OCI-LY1 (cell line): ENCODE measurements at regions not wholly inside any gene's neighbourhood (a gene's known extent, or its start where the extent isn't known, plus 50 kb on each side); places are given as distances from the start of the nearest gene placed in this dataset.

Source experiments
- H2AFZ ChIP-seq: fragments of 200-600 bp; sonication (generic), shearing (Covaris generic); 2 replicates; pipeline ENCODE4 v1.6.0; 2014; ENCODE audit warnings: antibody characterized with exemption, mild to moderate bottlenecking, low read length
- H3F3A ChIP-seq: fragments of 200-600 bp; sonication (generic), shearing (Covaris generic); 2 replicates; pipeline ENCODE4 v1.6.0; 2014; ENCODE audit warnings: mild to moderate bottlenecking, antibody characterized with exemption, low read length, moderate library complexity; ENCODE audit not compliant: insufficient read depth
- H3K27ac ChIP-seq: fragments of 200-600 bp; sonication (generic); 2 replicates; pipeline ENCODE4 v1.5.1; 2014; ENCODE audit warnings: low read length, mixed run types, mild to moderate bottlenecking, low read depth; ENCODE audit not compliant: poor library complexity, severe bottlenecking
- H3K27me3 ChIP-seq: fragments of 200-600 bp; sonication (generic); 2 replicates; pipeline ENCODE4 v1.6.0; 2014; ENCODE audit warnings: antibody characterized with exemption, mild to moderate bottlenecking, low read length, moderate library complexity; ENCODE audit not compliant: insufficient read depth
- H3K36me3 ChIP-seq: fragments of 200-600 bp; sonication (generic); 2 replicates; pipeline ENCODE4 v1.6.1; 2014; ENCODE audit warnings: mild to moderate bottlenecking, antibody characterized with exemption, low read length, moderate library complexity, mixed read lengths; ENCODE audit not compliant: insufficient read depth
- H3K4me1 ChIP-seq: fragments of 200-600 bp; sonication (generic); 2 replicates; pipeline ENCODE4 v1.5.1; 2014; ENCODE audit warnings: mild to moderate bottlenecking, low read length, moderate library complexity; ENCODE audit not compliant: insufficient read depth, severe bottlenecking
- H3K4me2 ChIP-seq: fragments of 200-600 bp; sonication (generic), shearing (Covaris generic); 2 replicates; pipeline ENCODE4 v1.6.1; 2014; ENCODE audit warnings: low read length
- H3K4me3 ChIP-seq: fragments of 200-600 bp; sonication (generic); 2 replicates; pipeline ENCODE4 v1.5.1; 2014; ENCODE audit warnings: low read length, low read depth, mild to moderate bottlenecking, mixed read lengths; ENCODE audit not compliant: poor library complexity, severe bottlenecking
- H3K79me2 ChIP-seq: fragments of 200-600 bp; shearing (Covaris generic); 2 replicates; pipeline ENCODE4 v1.6.1; 2016; ENCODE audit warnings: mixed run types, low read length, mixed read lengths; ENCODE audit not compliant: insufficient read depth
- H3K9ac ChIP-seq: fragments of 200-600 bp; sonication (generic), shearing (Covaris generic); 2 replicates; pipeline ENCODE4 v1.6.1; 2014; ENCODE audit warnings: mild to moderate bottlenecking, low read length, mixed read lengths
- H3K9me2 ChIP-seq: fragments of 200-600 bp; sonication (generic), shearing (Covaris generic); 2 replicates; pipeline ENCODE4 v1.6.1; 2014; ENCODE audit warnings: low read depth, mild to moderate bottlenecking, low read length, mixed read lengths
- H3K9me3 ChIP-seq: fragments of 200-600 bp; shearing (Covaris generic); 2 replicates; pipeline ENCODE4 v1.6.1; 2014; ENCODE audit warnings: low read length, mixed read lengths
- H4K20me1 ChIP-seq: fragments of 200-600 bp; sonication (generic), shearing (Covaris generic); 2 replicates; pipeline ENCODE4 v1.6.0; 2016; ENCODE audit warnings: mild to moderate bottlenecking, low read length; ENCODE audit not compliant: insufficient read depth
- EZH2 ChIP-seq: fragments of 200-600 bp; sonication (generic), shearing (Covaris generic); IDR thresholded peaks from 2 replicates; pipeline ENCODE4 v1.8.0; 2017; ENCODE audit warnings: borderline replicate concordance, mixed run types, mild to moderate bottlenecking, antibody characterized with exemption, low read length, moderate library complexity, mixed read lengths
- TF ChIP-seq, protein P1 (sequence below): fragments of 200-600 bp; sonication (generic), shearing (Covaris generic); IDR thresholded peaks from 2 replicates; pipeline ENCODE4 v1.5.1; 2017; ENCODE audit warnings: mild to moderate bottlenecking, antibody characterized with exemption, low read length, moderate library complexity, mixed read lengths

DNA sequence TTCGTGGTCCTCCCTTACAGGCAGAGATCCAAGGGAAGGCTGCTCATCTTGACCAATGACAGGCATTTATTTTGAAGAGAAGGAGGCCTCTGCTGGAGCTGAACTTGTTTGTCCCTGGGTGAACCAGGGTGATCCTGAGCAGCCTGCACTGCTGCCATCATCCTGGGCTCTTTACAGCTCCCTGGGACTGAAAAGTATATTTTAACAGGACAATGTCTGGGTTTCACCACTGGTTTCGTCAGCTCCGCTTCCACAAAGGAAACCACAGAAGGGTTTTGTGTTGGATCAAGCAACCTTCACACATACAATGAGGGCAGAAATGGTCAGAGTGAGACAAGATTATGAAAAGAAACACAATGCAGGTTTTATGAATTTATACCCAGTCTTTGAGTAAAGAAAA is 400.7 kb upstream of the TPM1 start:
- H3K9me2 ChIP-seq, result no peaks in the 10 kb centered on the region
- no peaks in the 10 kb centered on the region for H3F3A ChIP-seq
- no peaks in the 10 kb centered on the region for H3K4me1 ChIP-seq
- no peak overlapping the region for H3K4me3 ChIP-seq
- no peaks in the 10 kb centered on the region for H3K79me2 ChIP-seq
- no peaks in the 10 kb centered on the region for H3K9me3 ChIP-seq
- H2AFZ ChIP-seq, result no peak overlapping the region
- no peak overlapping the region for H3K4me2 ChIP-seq
- H3K27me3 ChIP-seq, result no peaks in the 10 kb centered on the region
- TF ChIP-seq EZH2, result no peak
- TF ChIP-seq, protein P1, sequence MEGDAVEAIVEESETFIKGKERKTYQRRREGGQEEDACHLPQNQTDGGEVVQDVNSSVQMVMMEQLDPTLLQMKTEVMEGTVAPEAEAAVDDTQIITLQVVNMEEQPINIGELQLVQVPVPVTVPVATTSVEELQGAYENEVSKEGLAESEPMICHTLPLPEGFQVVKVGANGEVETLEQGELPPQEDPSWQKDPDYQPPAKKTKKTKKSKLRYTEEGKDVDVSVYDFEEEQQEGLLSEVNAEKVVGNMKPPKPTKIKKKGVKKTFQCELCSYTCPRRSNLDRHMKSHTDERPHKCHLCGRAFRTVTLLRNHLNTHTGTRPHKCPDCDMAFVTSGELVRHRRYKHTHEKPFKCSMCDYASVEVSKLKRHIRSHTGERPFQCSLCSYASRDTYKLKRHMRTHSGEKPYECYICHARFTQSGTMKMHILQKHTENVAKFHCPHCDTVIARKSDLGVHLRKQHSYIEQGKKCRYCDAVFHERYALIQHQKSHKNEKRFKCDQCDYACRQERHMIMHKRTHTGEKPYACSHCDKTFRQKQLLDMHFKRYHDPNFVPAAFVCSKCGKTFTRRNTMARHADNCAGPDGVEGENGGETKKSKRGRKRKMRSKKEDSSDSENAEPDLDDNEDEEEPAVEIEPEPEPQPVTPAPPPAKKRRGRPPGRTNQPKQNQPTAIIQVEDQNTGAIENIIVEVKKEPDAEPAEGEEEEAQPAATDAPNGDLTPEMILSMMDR, result no peak
- H3K9ac ChIP-seq, result no peak overlapping the region
- H3K27ac ChIP-seq, result no peak overlapping the region
- no peaks in the 10 kb centered on the region for H3K36me3 ChIP-seq
- no peaks in the 10 kb centered on the region for H4K20me1 ChIP-seq

DNA sequence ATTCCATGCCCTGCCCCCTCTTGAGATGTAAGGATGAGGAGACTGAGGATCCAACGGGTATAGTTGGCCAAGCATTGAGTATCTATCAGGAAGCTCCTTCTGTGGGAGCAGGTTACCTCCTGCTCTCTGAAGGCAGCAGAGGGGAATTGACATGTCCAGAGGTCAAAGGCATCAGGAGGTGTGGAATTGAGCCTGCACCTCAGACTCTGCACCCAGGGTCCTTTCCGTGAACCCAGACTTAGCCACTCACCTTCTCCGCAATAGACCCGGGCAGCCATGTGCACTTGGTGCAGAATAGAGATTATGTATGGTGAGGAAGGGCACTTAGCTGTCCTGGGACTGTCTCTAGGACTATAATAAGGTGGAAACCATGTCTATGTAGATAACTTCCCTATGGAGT is 399.0 kb upstream of the TPM1 start:
- Histone ChIP-seq H3K27me3 (no peaks in the 10 kb centered on the region), H2AFZ (no peak overlapping the region), H3K9me3 (no peaks in the 10 kb centered on the region), H3K79me2 (no peaks in the 10 kb centered on the region), H3K9me2 (no peaks in the 10 kb centered on the region), H3K27ac (no peak overlapping the region), H4K20me1 (no peaks in the 10 kb centered on the region), H3K9ac (no peak overlapping the region), H3K4me1 (no peaks in the 10 kb centered on the region), H3K36me3 (no peaks in the 10 kb centered on the region), H3F3A (no peaks in the 10 kb centered on the region), H3K4me2 (no peak overlapping the region), H3K4me3 (no peak overlapping the region)
- no peak for TF ChIP-seq EZH2
- TF ChIP-seq, protein P1, result no peak

DNA sequence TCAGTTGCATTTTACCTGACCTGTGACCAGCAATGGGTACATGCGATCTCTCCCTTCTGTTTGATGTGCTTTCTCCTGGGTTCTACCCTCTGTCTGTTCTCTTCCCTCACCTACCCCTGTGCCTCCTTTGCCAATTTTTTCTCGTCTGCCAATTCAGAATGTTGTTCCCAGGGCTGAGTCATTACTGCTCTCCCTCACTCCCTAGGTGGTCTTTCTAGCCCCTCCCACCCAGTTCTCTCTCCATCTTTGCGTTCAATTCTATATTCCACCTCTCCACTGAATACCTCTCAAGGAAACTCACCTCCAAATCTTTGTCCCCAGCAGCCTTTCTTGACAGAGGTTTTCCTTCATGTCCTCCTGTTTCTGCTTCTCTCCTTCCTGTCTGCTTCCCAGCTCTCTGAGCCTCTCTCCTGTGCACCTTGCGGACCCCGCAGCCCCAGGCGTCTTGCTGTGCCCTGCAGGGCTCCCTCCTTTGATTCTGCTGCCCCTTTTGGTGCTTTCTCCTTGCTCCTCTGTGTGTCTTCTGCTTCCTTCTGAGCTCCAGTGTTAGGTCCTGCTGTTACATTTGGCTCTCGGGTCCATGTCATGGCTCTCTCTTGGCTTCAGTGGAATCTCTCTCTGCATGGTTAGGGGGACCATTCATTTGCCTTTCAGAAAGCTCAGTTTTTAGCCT is 398.2 kb upstream of the TPM1 start:
- no peaks in the 10 kb centered on the region for H3K36me3 ChIP-seq
- no peak overlapping the region for H2AFZ ChIP-seq
- H3F3A ChIP-seq, result no peaks in the 10 kb centered on the region
- H4K20me1 ChIP-seq, result no peaks in the 10 kb centered on the region
- no peaks in the 10 kb centered on the region for H3K9me2 ChIP-seq
- H3K4me1 ChIP-seq, result no peaks in the 10 kb centered on the region
- H3K79me2 ChIP-seq, result no peaks in the 10 kb centered on the region
- H3K4me2 ChIP-seq, result no peak overlapping the region
- no peaks in the 10 kb centered on the region for H3K9me3 ChIP-seq
- H3K27me3 ChIP-seq, result no peaks in the 10 kb centered on the region
- H3K9ac ChIP-seq, result no peak overlapping the region
- H3K4me3 ChIP-seq, result no peak overlapping the region
- H3K27ac ChIP-seq, result no peak overlapping the region
- no peak for TF ChIP-seq EZH2
